HEK293T (cell line): ENCODE measurements at regions not wholly inside any gene's neighbourhood (a gene's known extent, or its start where the extent isn't known, plus 50 kb on each side); places are given as distances from the start of the nearest gene placed in this dataset.

Source experiments
- CTCF ChIA-PET: fragments of 350-600 bp; formaldehyde crosslinking; extraction: SDS; loops from one replicate; lab custom pipeline; 2021; ENCODE audit warnings: antibody characterized with exemption, inconsistent platforms; lab: Yijun Ruan, JAX
- POLR2A ChIA-PET: fragments of 350-600 bp; formaldehyde crosslinking; extraction: SDS; loops from one replicate; lab custom pipeline; 2020; ENCODE audit warnings: antibody characterized with exemption, inconsistent platforms; lab: Yijun Ruan, JAX
- DNase-seq: peaks from one replicate; pipeline ENCODE4 v3.0.0; 2012; ENCODE audit warnings: mixed read lengths; ENCODE audit errors: extremely low spot score
- ARNT ChIP-seq: fragments of 450-650 bp; IDR thresholded peaks from 2 replicates; pipeline ENCODE4 v1.6.1; 2017; ENCODE audit warnings: mild to moderate bottlenecking
- BHLHE40 ChIP-seq: fragments of 450-650 bp; IDR thresholded peaks from 2 replicates; pipeline ENCODE4 v1.6.1; 2016; ENCODE audit warnings: mild to moderate bottlenecking, moderate library complexity, borderline replicate concordance
- CTBP1 ChIP-seq: fragments of 450-650 bp; IDR thresholded peaks from 2 replicates; pipeline ENCODE4 v1.6.1; 2016; ENCODE audit warnings: borderline replicate concordance
- ELF4 ChIP-seq: fragments of 450-650 bp; IDR thresholded peaks from 2 replicates; pipeline ENCODE4 v1.6.1; 2017; ENCODE audit warnings: antibody characterized with exemption
- FOXA1 ChIP-seq: fragments of 450-650 bp; IDR thresholded peaks from 2 replicates; pipeline ENCODE4 v1.6.1; 2016; ENCODE audit warnings: mild to moderate bottlenecking
- FOXK2 ChIP-seq: fragments of 450-650 bp; IDR thresholded peaks from 2 replicates; pipeline ENCODE4 v1.6.1; 2016; ENCODE audit warnings: mild to moderate bottlenecking
- FOXM1 ChIP-seq: fragments of 450-650 bp; IDR thresholded peaks from 2 replicates; pipeline ENCODE4 v1.6.1; 2017; ENCODE audit warnings: mild to moderate bottlenecking, borderline replicate concordance
- HDGF ChIP-seq: fragments of 450-650 bp; IDR thresholded peaks from 2 replicates; pipeline ENCODE4 v1.6.1; 2017; ENCODE audit warnings: antibody characterized with exemption, borderline replicate concordance
- L3MBTL2 ChIP-seq: fragments of 450-650 bp; conservative IDR thresholded peaks from 2 replicates; pipeline ENCODE4 v1.6.1; 2016; ENCODE audit warnings: mild to moderate bottlenecking
- LEF1 ChIP-seq: fragments of 450-650 bp; IDR thresholded peaks from 2 replicates; pipeline ENCODE4 v1.6.1; 2017; ENCODE audit warnings: mild to moderate bottlenecking, borderline replicate concordance
- NFRKB ChIP-seq: fragments of 450-650 bp; IDR thresholded peaks from 2 replicates; pipeline ENCODE4 v1.6.1; 2016; ENCODE audit warnings: mild to moderate bottlenecking, moderate library complexity
- SP1 ChIP-seq: fragments of 450-650 bp; IDR thresholded peaks from 2 replicates; pipeline ENCODE4 v1.6.1; 2017
- SUZ12 ChIP-seq: fragments of 450-650 bp; IDR thresholded peaks from 2 replicates; pipeline ENCODE4 v1.6.1; 2016; ENCODE audit warnings: mild to moderate bottlenecking
- TARDBP ChIP-seq: fragments of 450-650 bp; IDR thresholded peaks from 2 replicates; pipeline ENCODE4 v1.6.1; 2016
- ZNF384 ChIP-seq: fragments of 450-650 bp; IDR thresholded peaks from 2 replicates; pipeline ENCODE4 v1.6.1; 2016
- TF ChIP-seq, protein P1 (sequence below): fragments of 450-650 bp; IDR thresholded peaks from 2 replicates; pipeline ENCODE4 v1.6.1; 2016

DNA sequence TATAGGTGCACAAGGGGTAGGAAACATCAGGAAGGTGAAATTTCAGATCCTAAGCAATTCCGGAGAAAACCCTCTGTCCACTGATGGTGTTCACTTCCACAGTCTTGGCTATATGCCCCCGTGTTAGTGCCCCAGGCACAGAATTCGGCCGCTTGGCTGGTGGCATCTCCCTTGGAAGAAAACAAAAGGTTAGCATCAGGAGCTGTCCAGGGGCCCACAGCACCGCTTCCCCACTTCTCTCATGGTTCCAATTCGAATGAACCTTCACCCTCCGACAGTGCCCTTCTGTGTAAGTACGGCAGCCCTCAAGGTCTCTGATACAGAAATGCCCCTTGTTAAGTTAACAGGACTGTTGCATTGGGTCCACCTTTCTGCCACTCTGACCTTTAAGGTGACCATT is 409.0 kb downstream of the GADD45G start:
- ChIA-PET POLR2A (no interaction called here), CTCF (no interaction called here)
- no peak for DNase-seq
- TF ChIP-seq TARDBP (no peak), L3MBTL2 (no peak), BHLHE40 (no peak), SP1 (no peak), ELF4 (no peak), FOXM1 (no peak), ZNF384 (no peak), ARNT (no peak), CTBP1 (no peak), NFRKB (no peak), FOXA1 (no peak), LEF1 (no peak), SUZ12 (no peak), FOXK2 (no peak), HDGF (no peak)
- TF ChIP-seq, protein P1, sequence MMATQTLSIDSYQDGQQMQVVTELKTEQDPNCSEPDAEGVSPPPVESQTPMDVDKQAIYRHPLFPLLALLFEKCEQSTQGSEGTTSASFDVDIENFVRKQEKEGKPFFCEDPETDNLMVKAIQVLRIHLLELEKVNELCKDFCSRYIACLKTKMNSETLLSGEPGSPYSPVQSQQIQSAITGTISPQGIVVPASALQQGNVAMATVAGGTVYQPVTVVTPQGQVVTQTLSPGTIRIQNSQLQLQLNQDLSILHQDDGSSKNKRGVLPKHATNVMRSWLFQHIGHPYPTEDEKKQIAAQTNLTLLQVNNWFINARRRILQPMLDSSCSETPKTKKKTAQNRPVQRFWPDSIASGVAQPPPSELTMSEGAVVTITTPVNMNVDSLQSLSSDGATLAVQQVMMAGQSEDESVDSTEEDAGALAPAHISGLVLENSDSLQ = no peak

DNA sequence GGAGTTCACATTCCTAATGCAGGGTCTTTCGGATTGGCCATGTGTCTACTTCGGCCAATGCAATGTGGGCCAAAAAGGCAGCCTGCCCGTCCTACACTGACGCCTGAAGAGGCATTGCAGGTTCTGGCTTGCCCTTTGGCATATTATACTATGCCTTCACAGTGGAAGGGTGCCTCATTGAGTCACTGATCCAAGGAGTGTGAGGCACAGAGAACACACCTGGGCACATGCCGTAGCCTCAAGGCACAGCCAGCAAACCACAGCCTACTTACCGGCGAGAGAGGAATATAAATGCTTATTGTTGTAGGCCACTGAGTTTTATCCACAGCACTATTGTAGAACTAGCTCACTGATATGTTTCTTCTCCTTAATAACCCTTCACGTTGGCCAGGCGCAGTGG is 409.6 kb downstream of the GADD45G start:
- DNase-seq = no peak
- TF ChIP-seq CTBP1 = no peak
- no peak for TF ChIP-seq SUZ12
- TF ChIP-seq NFRKB = no peak
- no peak for TF ChIP-seq SP1
- TF ChIP-seq ARNT = no peak
- TF ChIP-seq TARDBP = no peak
- no peak for TF ChIP-seq HDGF
- ChIA-PET CTCF (no interaction called here), POLR2A (no interaction called here)

DNA sequence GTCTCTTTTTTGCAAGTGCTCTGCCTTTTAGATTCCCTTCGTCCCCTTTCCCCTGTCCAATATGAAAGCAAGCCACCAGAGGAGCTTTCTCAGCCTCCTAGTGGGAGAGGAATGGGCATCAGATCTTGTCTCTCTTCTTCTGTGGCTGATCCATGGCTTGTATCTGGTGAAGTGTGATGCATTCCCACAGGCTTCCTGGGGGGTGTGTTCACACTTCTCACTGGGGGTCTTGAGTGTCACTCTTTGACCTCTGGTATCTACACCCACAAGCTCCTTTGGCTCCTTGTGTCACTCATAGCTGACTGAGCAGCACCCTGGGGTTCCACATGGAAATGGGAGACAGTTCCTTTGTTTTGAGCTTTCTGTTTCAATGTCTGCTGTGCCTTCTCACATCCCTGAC is 411.5 kb downstream of the GADD45G start:
- TF ChIP-seq ELF4 = no peak
- no peak for TF ChIP-seq SUZ12
- no peak for TF ChIP-seq ARNT
- TF ChIP-seq FOXM1 = no peak
- no peak for TF ChIP-seq L3MBTL2
- no peak for TF ChIP-seq SP1
- TF ChIP-seq NFRKB = no peak
- ChIA-PET POLR2A (no interaction called here), CTCF (no interaction called here)
- no peak for DNase-seq

DNA sequence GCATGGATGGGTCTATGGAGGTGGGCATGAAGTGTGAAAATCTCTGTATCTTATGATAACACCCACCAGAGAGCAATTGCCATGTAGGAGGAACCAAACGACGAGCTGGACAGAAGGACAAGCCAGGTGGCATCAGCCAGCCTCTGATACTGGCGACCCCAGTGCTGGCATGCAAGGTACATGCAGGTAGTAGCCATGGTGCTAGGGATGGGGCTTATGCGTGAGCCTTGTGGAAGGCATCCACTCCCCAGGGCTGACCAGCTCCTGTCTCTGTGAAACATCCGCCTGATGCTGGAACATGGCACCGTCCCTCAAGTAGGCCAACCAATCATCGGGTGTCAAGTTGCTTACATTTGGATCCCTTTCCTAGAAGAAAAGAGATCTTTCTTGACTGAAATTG is 412.9 kb downstream of the GADD45G start:
- ChIA-PET CTCF (no interaction called here), POLR2A (no interaction called here)
- no peak for DNase-seq
- TF ChIP-seq ZNF384 (no peak), LEF1 (no peak), BHLHE40 (no peak), CTBP1 (no peak), HDGF (no peak), SP1 (no peak), FOXM1 (no peak), FOXK2 (no peak), SUZ12 (no peak), FOXA1 (no peak), ELF4 (no peak), TARDBP (no peak), NFRKB (no peak), L3MBTL2 (no peak)
- TF ChIP-seq, protein P1 = no peak

DNA sequence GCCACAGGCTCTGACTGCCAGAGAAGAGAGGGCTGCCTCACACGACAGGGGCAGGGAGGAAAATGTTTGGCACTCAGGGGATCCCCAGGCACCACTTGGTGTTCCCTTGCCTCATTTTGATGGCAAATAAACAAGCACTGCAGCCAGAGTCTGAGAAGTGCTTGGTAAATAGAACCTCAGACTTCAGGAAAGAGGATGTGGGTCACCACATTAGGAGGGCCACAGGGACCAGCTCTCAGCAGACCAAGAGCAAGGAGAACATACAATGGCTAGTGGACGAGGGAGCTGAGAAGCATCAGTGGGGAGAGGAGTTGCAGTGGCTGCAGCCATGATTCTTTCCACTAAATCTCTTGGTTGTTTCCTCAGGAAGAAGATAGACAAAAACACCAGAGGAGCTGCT is 413.9 kb downstream of the GADD45G start:
- POLR2A ChIA-PET = no interaction called here
- DNase-seq = no peak
- CTCF ChIA-PET = no interaction called here
- TF ChIP-seq ELF4 = no peak
- TF ChIP-seq, protein P1 = no peak
- TF ChIP-seq SP1 = no peak
- TF ChIP-seq FOXM1 = no peak
- TF ChIP-seq ARNT = no peak
- no peak for TF ChIP-seq FOXK2
- no peak for TF ChIP-seq LEF1
- no peak for TF ChIP-seq HDGF
- TF ChIP-seq BHLHE40 = no peak
- no peak for TF ChIP-seq CTBP1
- no peak for TF ChIP-seq ZNF384
- no peak for TF ChIP-seq L3MBTL2
- TF ChIP-seq NFRKB = no peak
- no peak for TF ChIP-seq FOXA1
- TF ChIP-seq TARDBP = no peak
- no peak for TF ChIP-seq SUZ12

DNA sequence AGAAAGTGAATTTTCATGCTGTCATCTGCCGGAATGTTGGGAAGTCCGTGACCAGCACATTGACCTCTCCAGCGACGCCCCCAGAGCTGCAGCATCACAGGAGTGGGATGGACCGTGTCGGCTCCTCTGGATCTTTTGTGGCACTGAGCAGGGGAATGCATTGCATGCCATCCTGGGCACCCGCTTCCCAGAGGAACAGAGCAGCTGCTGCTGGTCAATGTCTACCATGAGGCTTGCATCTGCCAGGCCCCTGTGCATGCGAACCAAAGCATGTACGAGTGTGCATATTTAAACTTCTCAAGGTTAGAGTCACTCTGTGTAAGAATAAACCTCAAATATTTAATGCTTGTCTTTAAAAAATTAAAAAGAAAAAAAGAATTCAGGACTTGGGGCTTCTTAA is 414.8 kb downstream of the GADD45G start:
- ChIA-PET CTCF (no interaction called here), POLR2A (no interaction called here)
- no peak for TF ChIP-seq HDGF
- no peak for TF ChIP-seq CTBP1
- TF ChIP-seq ARNT = no peak
- no peak for TF ChIP-seq FOXM1
- TF ChIP-seq BHLHE40 = no peak
- no peak for TF ChIP-seq SUZ12
- TF ChIP-seq NFRKB = no peak
- no peak for TF ChIP-seq ZNF384
- no peak for TF ChIP-seq SP1
- TF ChIP-seq, protein P1 = no peak
- TF ChIP-seq FOXK2 = no peak
- TF ChIP-seq FOXA1 = no peak
- no peak for TF ChIP-seq ELF4
- TF ChIP-seq TARDBP = no peak
- no peak for TF ChIP-seq L3MBTL2
- no peak for TF ChIP-seq LEF1
- DNase-seq = no peak
